ENCODE measurements at regions not wholly inside any gene's neighbourhood (a gene's known extent, or its start where the extent isn't known, plus 50 kb on each side); places are given as distances from the start of the nearest gene placed in this dataset.

DNA sequence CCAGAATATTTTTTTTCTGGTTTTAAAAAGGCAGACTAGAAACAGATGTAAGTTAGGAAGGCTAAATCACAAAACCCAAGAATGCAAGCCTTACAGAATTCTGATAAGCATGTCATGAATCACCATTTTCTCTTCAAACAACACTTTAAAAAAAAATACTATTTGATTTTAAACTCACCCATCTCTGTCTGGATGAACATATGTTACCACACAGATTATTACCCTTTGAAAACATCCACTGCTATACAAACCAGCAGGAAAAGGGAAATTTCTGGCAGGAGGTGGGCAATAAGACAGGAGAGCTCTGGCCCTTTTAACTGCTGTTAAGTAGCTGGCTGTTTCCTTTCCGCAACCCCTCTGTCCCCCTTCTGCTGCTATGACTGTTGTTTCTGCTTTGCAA lies 317.7 kb upstream of the NOCT start:
- TF ChIP-seq POLR2AphosphoS5 (IDR thresholded peaks at IDR 0.05) (no peak), POLR2A (IDR thresholded peaks at IDR 0.05) (no peak)
- TF ChIP-seq, protein P1, sequence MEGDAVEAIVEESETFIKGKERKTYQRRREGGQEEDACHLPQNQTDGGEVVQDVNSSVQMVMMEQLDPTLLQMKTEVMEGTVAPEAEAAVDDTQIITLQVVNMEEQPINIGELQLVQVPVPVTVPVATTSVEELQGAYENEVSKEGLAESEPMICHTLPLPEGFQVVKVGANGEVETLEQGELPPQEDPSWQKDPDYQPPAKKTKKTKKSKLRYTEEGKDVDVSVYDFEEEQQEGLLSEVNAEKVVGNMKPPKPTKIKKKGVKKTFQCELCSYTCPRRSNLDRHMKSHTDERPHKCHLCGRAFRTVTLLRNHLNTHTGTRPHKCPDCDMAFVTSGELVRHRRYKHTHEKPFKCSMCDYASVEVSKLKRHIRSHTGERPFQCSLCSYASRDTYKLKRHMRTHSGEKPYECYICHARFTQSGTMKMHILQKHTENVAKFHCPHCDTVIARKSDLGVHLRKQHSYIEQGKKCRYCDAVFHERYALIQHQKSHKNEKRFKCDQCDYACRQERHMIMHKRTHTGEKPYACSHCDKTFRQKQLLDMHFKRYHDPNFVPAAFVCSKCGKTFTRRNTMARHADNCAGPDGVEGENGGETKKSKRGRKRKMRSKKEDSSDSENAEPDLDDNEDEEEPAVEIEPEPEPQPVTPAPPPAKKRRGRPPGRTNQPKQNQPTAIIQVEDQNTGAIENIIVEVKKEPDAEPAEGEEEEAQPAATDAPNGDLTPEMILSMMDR (IDR thresholded peaks at IDR 0.05): no peak
